OCI-LY3 (cell line): ENCODE measurements at regions not wholly inside any gene's neighbourhood (a gene's known extent, or its start where the extent isn't known, plus 50 kb on each side); places are given as distances from the start of the nearest gene placed in this dataset.

Experiments used
- H2AFZ ChIP-seq: fragments of 200-600, 300-600 bp; shearing (Covaris generic); 2 replicates; pipeline ENCODE4 v1.6.0; 2014; ENCODE audit warnings: antibody characterized with exemption, low read depth, low read length
- H3K27ac ChIP-seq: fragments of 200-600, 300-600 bp; sonication (generic); 2 replicates; pipeline ENCODE4 v1.5.1; 2014; ENCODE audit warnings: mild to moderate bottlenecking, low read length, moderate library complexity, mixed read lengths
- H3K27me3 ChIP-seq: fragments of 200-600, 300-600 bp; sonication (generic); 2 replicates; pipeline ENCODE4 v1.6.1; 2014; ENCODE audit warnings: low read depth, low read length, mixed read lengths
- H3K36me3 ChIP-seq: fragments of 200-600, 300-600 bp; sonication (generic); replicated peaks from 2 replicates; pipeline ENCODE3; 2014; ENCODE audit warnings: low read depth, low read length, mixed read lengths
- H3K4me1 ChIP-seq: fragments of 300-600, 200-600 bp; sonication (generic); 2 replicates; pipeline ENCODE4 v1.6.1; 2014; ENCODE audit warnings: low read length, mixed read lengths
- H3K4me2 ChIP-seq: fragments of 200-600, 300-600 bp; sonication (generic); 2 replicates; pipeline ENCODE4 v1.6.1; 2014; ENCODE audit warnings: low read length, mixed read lengths
- H3K4me3 ChIP-seq: fragments of 300-600, 200-600 bp; sonication (generic); 2 replicates; pipeline ENCODE4 v1.5.1; 2014; ENCODE audit warnings: antibody characterized with exemption, mild to moderate bottlenecking, low read length, moderate library complexity
- H3K79me2 ChIP-seq: fragments of 300-600, 200-600 bp; shearing (Covaris generic); 2 replicates; pipeline ENCODE4 v1.6.1; 2014; ENCODE audit warnings: mild to moderate bottlenecking, low read length, mixed read lengths
- H3K9ac ChIP-seq: fragments of 300-600, 200-600 bp; shearing (Covaris generic); 2 replicates; pipeline ENCODE4 v1.6.0; 2014; ENCODE audit warnings: mild to moderate bottlenecking, low read length, moderate library complexity
- H3K9me3 ChIP-seq: fragments of 200-600, 300-600 bp; shearing (Covaris generic); 2 replicates; pipeline ENCODE4 v1.6.1; 2014; ENCODE audit warnings: low read length, mixed read lengths; ENCODE audit not compliant: insufficient read depth
- H4K20me1 ChIP-seq: fragments of 200-600, 300-600 bp; sonication (generic); 2 replicates; pipeline ENCODE4 v1.6.1; 2016; ENCODE audit warnings: low read length, mixed read lengths; ENCODE audit not compliant: insufficient read depth
- EZH2phosphoT487 ChIP-seq: fragments of 200-600 bp; shearing (Covaris generic); IDR thresholded peaks from 2 replicates; pipeline ENCODE4 v1.6.1; 2018; ENCODE audit warnings: antibody characterized with exemption, mixed run types, low read depth
- TF ChIP-seq, protein P1 (sequence below): fragments of 200-600, 300-600 bp; sonication (generic); IDR thresholded peaks from 2 replicates; pipeline ENCODE4 v1.5.1; 2014; ENCODE audit warnings: antibody characterized with exemption, low read length, low read depth

DNA sequence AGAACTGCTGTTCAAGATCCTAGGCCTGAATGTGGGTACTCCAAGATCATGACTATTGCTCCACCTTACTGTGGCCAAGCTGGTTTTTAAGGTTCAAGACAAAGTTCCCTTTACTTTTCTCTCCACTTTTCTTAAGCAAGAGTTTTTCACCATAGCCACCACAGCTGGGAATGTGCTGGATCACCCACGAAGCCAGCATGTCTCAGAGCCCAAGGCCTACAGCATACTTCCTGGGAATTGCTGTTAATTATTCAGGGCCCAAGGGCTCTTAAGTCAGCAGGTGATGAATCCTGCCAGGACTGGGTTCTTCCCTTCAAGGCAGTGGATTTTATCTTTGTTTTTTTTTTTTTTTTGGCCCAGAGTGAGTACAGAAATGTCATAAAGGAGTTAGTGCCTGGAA, 149.4 kb upstream of the TUSC1 start:
- no peaks in the 10 kb centered on the region for H3K36me3 ChIP-seq
- H3K9ac ChIP-seq = no peak overlapping the region
- H2AFZ ChIP-seq = no peak overlapping the region
- no peaks in the 10 kb centered on the region for H3K4me1 ChIP-seq
- no peaks in the 10 kb centered on the region for H3K79me2 ChIP-seq
- no peak overlapping the region for H3K4me3 ChIP-seq
- H3K9me3 ChIP-seq = 0 out of 2 replicates have a peak, but pooled peaks cover 5% of the 10 kb centered on the region
- no peaks in the 10 kb centered on the region for H3K27me3 ChIP-seq
- H3K4me2 ChIP-seq = no peak overlapping the region
- TF ChIP-seq, protein P1, sequence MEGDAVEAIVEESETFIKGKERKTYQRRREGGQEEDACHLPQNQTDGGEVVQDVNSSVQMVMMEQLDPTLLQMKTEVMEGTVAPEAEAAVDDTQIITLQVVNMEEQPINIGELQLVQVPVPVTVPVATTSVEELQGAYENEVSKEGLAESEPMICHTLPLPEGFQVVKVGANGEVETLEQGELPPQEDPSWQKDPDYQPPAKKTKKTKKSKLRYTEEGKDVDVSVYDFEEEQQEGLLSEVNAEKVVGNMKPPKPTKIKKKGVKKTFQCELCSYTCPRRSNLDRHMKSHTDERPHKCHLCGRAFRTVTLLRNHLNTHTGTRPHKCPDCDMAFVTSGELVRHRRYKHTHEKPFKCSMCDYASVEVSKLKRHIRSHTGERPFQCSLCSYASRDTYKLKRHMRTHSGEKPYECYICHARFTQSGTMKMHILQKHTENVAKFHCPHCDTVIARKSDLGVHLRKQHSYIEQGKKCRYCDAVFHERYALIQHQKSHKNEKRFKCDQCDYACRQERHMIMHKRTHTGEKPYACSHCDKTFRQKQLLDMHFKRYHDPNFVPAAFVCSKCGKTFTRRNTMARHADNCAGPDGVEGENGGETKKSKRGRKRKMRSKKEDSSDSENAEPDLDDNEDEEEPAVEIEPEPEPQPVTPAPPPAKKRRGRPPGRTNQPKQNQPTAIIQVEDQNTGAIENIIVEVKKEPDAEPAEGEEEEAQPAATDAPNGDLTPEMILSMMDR = no peak
- no peak for TF ChIP-seq EZH2phosphoT487
- H3K27ac ChIP-seq = no peak overlapping the region
- H4K20me1 ChIP-seq = no peaks in the 10 kb centered on the region

DNA sequence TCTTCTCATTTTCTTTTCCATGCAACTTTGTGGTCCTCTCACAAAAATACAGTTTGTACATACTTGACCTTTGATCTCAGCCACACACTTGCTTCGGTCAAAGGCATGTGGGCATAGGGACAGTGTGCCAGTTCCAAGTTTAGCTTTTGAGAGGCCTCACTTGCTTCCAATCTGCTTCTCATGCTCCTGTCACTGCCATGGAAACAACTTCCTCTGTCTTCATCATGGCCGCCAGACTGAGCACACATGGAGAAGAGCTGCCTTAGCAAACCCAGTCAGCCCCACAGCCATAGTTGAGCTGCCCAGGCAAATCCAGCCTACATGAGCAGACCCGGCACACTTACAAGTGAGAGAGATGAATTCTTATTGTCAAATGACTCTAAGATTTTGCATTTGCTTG, 138.2 kb upstream of the TUSC1 start:
- no peaks in the 10 kb centered on the region for H3K36me3 ChIP-seq
- no peaks in the 10 kb centered on the region for H3K9me3 ChIP-seq
- H3K27me3 ChIP-seq = no peaks in the 10 kb centered on the region
- TF ChIP-seq EZH2phosphoT487 = no peak
- TF ChIP-seq, protein P1 = no peak
- no peak overlapping the region for H3K4me2 ChIP-seq
- H3K27ac ChIP-seq = no peak overlapping the region
- no peak overlapping the region for H3K4me3 ChIP-seq
- H3K4me1 ChIP-seq = peaks cover 10% of the 10 kb centered on the region
- no peak overlapping the region for H2AFZ ChIP-seq
- no peaks in the 10 kb centered on the region for H3K79me2 ChIP-seq
- H4K20me1 ChIP-seq = no peaks in the 10 kb centered on the region
- no peak overlapping the region for H3K9ac ChIP-seq

DNA sequence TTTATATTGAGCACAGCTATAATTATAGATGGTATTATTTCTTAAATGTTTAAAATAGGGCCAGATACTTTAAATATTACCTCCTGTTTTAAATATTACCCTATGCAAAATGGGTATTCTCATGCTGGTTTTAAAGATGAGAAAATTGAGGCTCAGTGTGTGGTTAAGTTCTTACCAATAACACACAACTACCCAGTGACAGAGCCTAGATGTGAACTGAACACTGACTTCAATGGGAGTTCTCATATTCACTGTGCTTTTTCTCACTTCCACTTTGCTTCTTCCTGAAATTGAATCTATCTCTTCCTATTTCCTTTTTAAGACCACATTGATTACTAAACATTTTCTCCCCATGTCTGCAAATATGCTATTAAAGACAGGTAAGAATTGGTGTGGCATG, 135.8 kb upstream of the TUSC1 start:
- Histone ChIP-seq H3K4me2 (no peak overlapping the region), H3K79me2 (no peaks in the 10 kb centered on the region), H3K9me3 (no peaks in the 10 kb centered on the region), H2AFZ (no peak overlapping the region), H3K27me3 (no peaks in the 10 kb centered on the region), H3K9ac (no peak overlapping the region), H3K4me3 (no peak overlapping the region), H4K20me1 (no peaks in the 10 kb centered on the region), H3K36me3 (no peaks in the 10 kb centered on the region), H3K4me1 (peaks cover 10% of the 10 kb centered on the region), H3K27ac (no peak overlapping the region)
- no peak for TF ChIP-seq EZH2phosphoT487
- TF ChIP-seq, protein P1 = no peak

DNA sequence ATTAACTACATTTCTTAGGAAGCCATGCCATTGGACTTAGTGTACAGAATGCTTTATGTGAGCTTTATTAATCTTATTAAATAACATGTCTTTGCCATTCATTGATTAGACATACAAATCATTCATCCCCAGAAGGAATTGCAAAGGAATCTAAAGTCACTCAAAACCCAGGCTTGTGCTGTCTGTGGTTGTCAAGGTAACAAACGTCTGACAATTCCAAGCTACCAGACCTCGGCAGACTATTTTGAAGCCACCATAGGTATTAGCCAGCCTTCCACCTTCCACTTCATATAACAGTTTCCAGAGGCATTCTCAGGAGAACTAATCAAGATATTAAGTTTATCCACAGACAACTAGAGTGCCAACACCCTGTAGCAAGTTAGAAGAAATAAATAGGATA, 135.2 kb upstream of the TUSC1 start:
- no peak overlapping the region for H3K4me2 ChIP-seq
- no peak overlapping the region for H3K4me3 ChIP-seq
- H3K9me3 ChIP-seq = no peaks in the 10 kb centered on the region
- no peak overlapping the region for H3K27ac ChIP-seq
- no peaks in the 10 kb centered on the region for H3K79me2 ChIP-seq
- H3K36me3 ChIP-seq = no peaks in the 10 kb centered on the region
- H3K9ac ChIP-seq = no peak overlapping the region
- H2AFZ ChIP-seq = no peak overlapping the region
- H3K27me3 ChIP-seq = no peaks in the 10 kb centered on the region
- peaks cover 10% of the 10 kb centered on the region for H3K4me1 ChIP-seq
- TF ChIP-seq EZH2phosphoT487 = no peak
- TF ChIP-seq, protein P1 = no peak
- H4K20me1 ChIP-seq = no peaks in the 10 kb centered on the region
